HG03175 (cell line): ENCODE measurements at regions not wholly inside any gene's neighbourhood (a gene's known extent, or its start where the extent isn't known, plus 50 kb on each side); places are given as distances from the start of the nearest gene placed in this dataset.
"Not testable (repeated sequence)": the region's sequence is repeated elsewhere in the genome, so short reads cannot be mapped to it uniquely, and the experiment has no call there.

Experiments
- ATAC-seq: cut with Tn5 transposase; IDR thresholded peaks from one replicate; pipeline ENCODE4 v1.9.1; 2021; ENCODE audit warnings: mild to moderate bottlenecking, moderate library complexity; ENCODE audit not compliant: unreplicated experiment

DNA sequence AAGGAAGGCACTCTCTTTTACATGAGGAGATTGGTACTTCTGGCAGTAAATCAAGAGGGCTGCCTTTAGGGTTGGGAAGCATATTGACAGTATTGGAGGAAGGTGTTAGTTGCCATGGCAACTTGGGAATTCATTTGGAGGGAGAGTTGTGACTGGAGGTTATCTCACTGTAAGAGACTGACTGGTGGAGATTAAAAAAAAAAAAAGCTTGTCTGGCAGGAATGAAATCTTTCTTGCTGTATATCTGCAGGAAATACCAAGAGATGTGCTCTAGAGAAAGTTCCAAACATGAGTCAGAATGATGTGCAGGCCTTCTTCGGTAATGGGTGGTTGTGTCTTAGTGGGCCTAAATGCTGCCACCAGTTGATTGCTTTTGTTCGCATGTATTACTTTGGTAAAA is 59.8 kb upstream of the FAM72C start:
- ATAC-seq: not testable (repeated sequence)

DNA sequence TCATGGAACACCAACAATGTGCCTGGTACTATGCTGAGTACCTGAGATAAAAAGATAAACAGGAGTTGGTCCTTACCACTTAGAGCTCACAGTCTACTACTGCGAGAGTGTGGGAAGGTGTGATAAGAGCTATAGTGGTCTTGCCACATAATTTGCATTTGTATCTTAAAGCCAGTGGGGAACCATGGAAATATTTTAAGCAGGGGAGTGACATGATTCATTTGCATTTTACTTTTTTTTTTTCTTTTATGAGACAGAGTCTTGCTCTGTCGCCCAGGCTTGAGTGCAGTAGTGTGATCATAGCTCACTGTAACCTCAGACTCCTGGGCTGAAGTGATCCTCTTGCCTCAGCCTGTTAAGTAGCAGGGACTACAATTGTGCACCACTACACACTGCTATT is 54.2 kb upstream of the FAM72C start:
- ATAC-seq: peak; percentile 95

DNA sequence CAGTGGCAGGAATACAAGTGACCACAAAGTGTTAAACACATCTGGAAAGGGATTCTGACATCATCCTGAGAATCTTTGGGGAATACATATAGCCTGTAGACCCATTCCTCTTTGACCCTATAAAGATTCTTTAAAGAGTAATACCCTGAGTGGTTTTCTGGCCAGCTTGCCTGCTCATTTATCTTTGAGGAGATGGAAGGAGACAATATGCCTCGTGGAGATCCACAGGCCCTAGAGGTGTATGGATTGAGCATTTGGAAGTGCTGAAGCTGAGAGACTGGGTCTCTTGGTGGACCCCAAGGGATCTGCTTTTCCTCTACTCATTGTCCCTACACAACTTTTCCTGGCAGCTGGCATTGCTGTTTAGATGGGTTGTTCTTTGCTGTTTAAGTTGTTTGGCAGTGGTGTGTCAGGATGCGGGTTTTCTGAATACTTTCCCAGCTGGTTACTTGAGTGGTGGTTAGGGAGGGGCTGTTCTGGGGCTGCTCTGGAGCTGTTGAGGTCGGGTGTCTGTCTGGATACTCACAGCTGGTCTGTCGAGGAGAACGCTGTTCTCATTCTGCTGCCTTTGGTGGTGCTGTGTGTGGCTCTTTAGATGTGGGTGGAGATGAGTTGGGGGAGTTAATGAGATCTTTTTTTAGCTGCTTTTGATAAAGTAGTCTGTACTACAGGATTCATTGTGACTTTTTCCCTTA is 50.1 kb upstream of the FAM72C start:
- ATAC-seq: not testable (repeated sequence)
